GM18505 (cell line): ENCODE measurements at regions not wholly inside any gene's neighbourhood (a gene's known extent, or its start where the extent isn't known, plus 50 kb on each side); places are given as distances from the start of the nearest gene placed in this dataset.

Experiments
- ATAC-seq: cut with Tn5 transposase; IDR thresholded peaks from one replicate; pipeline ENCODE4 v1.9.1; 2021; ENCODE audit not compliant: unreplicated experiment
- POLR2A ChIP-seq: IDR thresholded peaks from 4 replicates; pipeline ENCODE4 v1.6.1; 2011; ENCODE audit warnings: borderline replicate concordance; ENCODE audit not compliant: insufficient read depth, insufficient read length; ENCODE audit errors: extremely low read depth

GRCh38 chr12:105610459-105610858 is 280.0 kb downstream of the C12orf75 start:
- no peak for ATAC-seq
- TF ChIP-seq POLR2A: no peak

GRCh38 chr12:105611340-105611739 is 280.8 kb downstream of the C12orf75 start:
- no peak for ATAC-seq
- no peak for TF ChIP-seq POLR2A

GRCh38 chr12:105613269-105613668 is 282.8 kb downstream of the C12orf75 start:
- ATAC-seq: no peak
- no peak for TF ChIP-seq POLR2A

DNA sequence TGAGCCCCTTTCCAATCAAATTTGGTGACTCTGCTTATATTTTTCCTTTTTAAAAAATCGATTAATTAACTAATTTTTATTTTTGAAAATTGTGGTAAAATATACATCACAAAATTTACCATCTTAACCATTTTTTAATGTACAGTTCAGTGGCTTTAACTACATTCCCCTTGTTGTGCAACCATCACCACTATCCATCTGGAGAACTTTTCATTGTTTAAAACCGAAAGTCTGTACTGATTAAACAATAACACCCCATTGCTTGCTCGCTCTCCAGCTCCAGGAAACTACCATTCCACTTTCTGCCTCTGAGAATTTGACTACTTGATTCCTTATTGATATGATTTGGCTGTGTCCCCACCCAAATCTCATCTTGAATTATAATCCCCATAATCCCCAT is 283.4 kb downstream of the C12orf75 start:
- no peak for TF ChIP-seq POLR2A
- no peak for ATAC-seq

DNA sequence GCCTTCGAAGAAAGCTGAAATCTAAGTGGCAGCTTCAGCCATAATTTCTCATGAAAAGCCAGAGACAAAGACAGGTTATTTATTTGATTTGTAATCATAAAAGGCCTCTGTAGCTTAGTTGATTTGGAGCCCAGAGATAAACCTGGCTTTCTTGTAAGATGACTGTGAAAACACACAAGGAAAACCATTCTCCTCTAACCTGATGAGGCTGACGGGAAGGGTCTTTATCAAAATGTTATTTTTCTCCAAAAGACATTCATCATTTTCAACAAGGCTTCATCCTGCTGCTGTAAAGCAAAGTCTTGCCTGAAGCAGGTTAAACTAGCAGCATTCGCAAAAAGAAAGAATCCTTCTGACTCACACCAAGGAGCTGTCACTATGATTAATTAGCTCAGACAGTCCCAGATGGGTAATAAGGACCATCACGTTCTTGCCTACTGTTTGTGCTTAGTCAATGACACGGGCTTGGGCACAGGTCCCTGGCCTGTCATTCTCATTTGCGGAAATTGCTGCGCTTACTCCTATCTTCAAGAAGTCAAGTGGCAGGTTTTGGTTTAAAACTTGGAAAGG is 286.6 kb downstream of the C12orf75 start:
- no peak for TF ChIP-seq POLR2A
- ATAC-seq: no peak

GRCh38 chr12:105622220-105622619 is 291.7 kb downstream of the C12orf75 start:
- no peak for TF ChIP-seq POLR2A
- ATAC-seq: no peak

DNA sequence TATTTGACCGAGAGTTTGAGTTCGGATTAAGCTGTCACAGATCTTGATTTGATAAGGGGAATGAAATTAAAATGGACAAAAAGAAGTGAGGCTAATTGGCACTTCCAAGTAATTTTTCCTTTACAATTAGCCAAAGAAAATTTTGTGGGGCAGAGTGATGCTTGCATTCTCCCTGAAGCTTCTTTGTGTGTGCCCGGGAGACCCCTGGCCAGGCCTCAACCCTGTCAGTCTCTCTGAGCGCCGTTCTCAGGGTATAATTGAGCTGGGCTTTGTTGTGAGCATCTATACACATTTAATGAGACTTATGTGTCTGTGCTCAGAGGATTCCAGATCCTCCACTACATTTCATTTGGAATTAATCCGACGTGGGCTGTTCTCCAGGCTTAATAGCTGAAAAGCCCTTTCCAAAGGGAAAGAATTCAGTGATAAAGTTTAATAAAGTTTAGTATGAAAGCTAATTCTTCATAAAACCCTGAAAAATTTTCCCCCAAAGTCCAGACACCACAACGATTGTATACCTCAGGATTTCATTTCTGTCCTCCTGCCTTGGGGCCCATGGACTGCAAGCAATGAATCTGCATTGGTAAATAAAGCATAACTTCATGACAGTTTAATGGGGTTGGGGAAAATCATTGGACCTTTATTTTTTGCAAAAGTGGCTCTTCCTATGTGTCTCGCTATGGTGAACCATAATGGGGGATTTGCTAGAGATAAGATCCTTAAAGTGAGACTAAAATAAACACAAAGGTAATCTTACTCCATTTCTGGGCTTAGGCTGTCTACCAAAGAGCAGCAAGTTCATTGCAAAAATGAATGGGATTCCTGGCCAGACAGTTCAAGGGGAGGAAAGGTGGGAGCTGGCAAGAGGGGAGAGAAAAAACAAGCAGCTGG is 292.6 kb downstream of the C12orf75 start:
- no peak for ATAC-seq
- no peak for TF ChIP-seq POLR2A

DNA sequence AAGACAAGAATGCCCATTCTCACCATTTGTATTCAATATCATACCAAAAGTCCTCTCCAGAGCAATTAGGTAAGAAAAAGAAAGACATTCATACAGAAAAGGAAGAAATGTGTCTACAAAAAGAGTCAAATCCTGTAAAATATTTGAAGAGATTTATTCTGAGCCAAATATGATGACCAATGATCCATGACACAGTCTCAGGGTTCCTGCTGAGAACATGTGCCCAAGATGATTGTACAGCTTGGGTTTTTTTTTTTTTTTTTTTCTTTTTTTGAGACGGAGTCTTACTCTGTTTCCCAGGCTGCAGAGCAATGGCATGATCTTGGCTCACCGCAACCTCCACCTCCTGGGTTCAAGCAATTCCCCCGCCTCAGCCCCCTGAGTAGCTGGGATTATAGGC is 296.2 kb downstream of the C12orf75 start:
- no peak for TF ChIP-seq POLR2A
- no peak for ATAC-seq

DNA sequence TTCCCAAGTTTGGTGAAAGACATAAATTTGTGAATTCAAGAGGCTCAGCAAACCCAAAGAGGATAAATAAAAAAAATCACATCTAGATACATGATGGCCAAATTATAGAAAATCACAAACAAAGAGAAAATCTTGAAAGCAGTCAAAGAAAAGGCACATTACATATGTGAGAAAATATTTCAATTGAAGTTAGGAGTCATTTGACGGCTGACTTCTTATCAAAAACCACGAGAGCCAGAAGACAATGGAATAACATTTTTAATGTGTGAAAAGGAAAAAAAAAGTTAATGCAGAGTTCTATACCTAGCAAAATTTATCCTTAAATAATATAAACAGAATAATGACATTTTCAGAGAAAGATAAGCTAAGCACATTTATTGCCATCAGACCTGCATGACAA is 307.0 kb downstream of the C12orf75 start:
- TF ChIP-seq POLR2A: no peak
- no peak for ATAC-seq

- ATAC-seq: no peak
- TF ChIP-seq POLR2A: no peak
Measured at GRCh38 chr12:105640761-105641160, 310.3 kb downstream of the C12orf75 start.

DNA sequence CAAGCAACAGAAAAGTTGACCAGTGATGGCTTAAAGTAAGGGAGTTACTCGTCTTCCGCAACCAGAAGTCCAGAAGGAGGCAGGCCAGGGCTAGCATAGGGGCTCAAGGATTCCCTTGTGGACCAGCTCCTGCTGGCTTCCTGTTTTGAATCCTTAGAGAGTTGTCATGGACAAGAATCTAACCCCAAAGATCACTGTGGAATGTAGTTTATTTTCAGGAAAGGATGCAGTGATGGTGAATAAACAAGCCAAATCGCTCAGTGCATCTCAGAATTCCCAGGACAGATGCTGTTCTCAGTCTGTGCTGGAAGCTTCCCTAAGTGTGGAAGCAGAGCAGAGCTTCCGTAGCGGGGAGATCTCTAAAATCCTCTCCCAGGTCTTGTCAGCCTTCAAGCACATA is 311.3 kb downstream of the C12orf75 start:
- no peak for ATAC-seq
- no peak for TF ChIP-seq POLR2A

DNA sequence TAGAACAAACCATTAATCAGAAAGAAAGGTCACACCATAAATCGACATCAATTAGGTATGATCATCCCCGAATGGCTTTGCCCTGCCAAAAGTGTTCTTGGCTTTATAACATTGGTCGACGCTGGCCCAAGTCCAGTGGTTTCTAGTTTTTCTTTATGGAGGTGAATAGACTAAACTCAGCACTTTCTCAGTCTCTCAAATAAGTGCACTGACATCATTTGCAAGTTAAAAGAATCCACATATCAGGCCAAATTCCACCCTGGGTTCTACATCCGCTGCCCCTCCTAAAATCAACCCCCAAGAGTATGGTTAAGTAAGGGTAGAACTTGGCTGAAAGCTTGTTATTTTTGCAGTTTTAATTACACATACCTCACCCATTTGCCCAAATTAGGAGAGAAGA is 314.3 kb downstream of the C12orf75 start:
- TF ChIP-seq POLR2A: no peak
- no peak for ATAC-seq

GRCh38 chr12:105654606-105655005 is 324.1 kb downstream of the C12orf75 start:
- TF ChIP-seq POLR2A: no peak
- ATAC-seq: no peak

DNA sequence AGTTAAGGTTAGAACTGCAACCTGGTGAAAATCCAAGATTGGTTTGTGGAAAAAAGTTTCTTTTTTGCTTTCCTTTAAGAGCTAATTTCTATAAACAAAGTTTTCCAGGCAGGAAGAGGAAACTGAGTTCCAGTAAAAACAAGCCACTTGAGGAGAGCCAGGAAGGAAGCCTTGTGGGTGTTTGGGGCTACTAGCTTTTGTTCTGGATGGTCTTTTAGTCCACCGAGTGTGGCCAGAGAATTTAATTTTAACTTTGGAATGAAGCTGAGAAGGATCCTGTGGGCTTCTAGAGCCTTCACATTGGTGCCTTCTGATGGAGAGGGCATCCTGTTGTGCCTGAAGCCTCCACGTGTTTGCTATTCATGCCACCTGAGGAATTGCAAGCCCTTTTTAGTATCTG is 327.9 kb downstream of the C12orf75 start:
- no peak for TF ChIP-seq POLR2A
- ATAC-seq: no peak
